ENCODE measurements at regions not wholly inside any gene's neighbourhood (a gene's known extent, or its start where the extent isn't known, plus 50 kb on each side); places are given as distances from the start of the nearest gene placed in this dataset.

- no peak for TF ChIP-seq EP300 (IDR thresholded peaks at IDR 0.05)
- no peak for TF ChIP-seq POLR2A (IDR thresholded peaks at IDR 0.05)
- no peak for TF ChIP-seq CTCF (IDR thresholded peaks at IDR 0.05)
- Histone ChIP-seq H3K27ac (no peak overlapping the region), H3K27me3 (no peaks in the 10 kb centered on the region), H3K36me3 (no peaks in the 10 kb centered on the region), H3K9me3 (no peaks in the 10 kb centered on the region), H3K4me3 (no peak overlapping the region), H3K4me1 (no peaks in the 10 kb centered on the region)
- 87 to 88% methylated on average over 6 of the region's 6 CpGs for WGBS, 2 donors
- DNase-seq (ENCODE audit: low spot score in 2 of 2): no peak
These were observed 110.2 kb upstream of the CCDC68 start for GRCh38 chr18:55069497-55069896.

- WGBS, 2 donors: 85 to 87% methylated on average over 5 of the region's 5 CpGs
- Histone ChIP-seq H3K4me1 (no peaks in the 10 kb centered on the region), H3K36me3 (no peaks in the 10 kb centered on the region), H3K27me3 (no peaks in the 10 kb centered on the region), H3K4me3 (no peak overlapping the region), H3K27ac (no peak overlapping the region), H3K9me3 (no peaks in the 10 kb centered on the region)
- DNase-seq (ENCODE audit: low spot score in 2 of 2): no peak
- TF ChIP-seq CTCF (IDR thresholded peaks at IDR 0.05): no peak
- TF ChIP-seq EP300 (IDR thresholded peaks at IDR 0.05): no peak
- TF ChIP-seq POLR2A (IDR thresholded peaks at IDR 0.05): no peak
These were observed 105.5 kb upstream of the CCDC68 start for GRCh38 chr18:55064760-55065159.

DNA sequence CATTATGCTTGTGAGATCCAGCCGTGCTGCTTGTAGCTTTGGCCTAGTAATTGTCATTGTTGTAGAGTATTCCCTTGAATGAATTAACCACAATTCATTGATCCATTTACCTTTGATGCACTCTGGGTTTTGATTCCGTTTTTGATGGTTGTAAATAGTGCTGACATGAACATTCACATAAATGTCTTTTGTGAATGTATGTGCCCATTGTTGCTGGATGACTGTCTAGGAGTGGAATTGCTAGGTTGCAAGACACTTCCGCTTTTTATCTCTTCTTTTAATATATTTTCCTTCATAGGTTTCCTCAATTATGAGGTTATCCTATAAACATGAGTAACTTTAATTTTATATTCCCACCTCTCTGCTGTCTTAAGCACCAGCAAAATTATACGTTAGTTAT lies 104.8 kb upstream of the CCDC68 start:
- Histone ChIP-seq H3K4me3 (no peak overlapping the region), H3K27ac (no peak overlapping the region), H3K36me3 (no peaks in the 10 kb centered on the region), H3K4me1 (no peaks in the 10 kb centered on the region), H3K27me3 (no peaks in the 10 kb centered on the region), H3K9me3 (no peaks in the 10 kb centered on the region)
- WGBS, 2 donors: 83 to 86% methylated on average over 4 of the region's 4 CpGs
- no peak for TF ChIP-seq EP300 (IDR thresholded peaks at IDR 0.05)
- TF ChIP-seq CTCF (IDR thresholded peaks at IDR 0.05): no peak
- no peak for TF ChIP-seq POLR2A (IDR thresholded peaks at IDR 0.05)
- DNase-seq (ENCODE audit: low spot score in 2 of 2): no peak

DNA sequence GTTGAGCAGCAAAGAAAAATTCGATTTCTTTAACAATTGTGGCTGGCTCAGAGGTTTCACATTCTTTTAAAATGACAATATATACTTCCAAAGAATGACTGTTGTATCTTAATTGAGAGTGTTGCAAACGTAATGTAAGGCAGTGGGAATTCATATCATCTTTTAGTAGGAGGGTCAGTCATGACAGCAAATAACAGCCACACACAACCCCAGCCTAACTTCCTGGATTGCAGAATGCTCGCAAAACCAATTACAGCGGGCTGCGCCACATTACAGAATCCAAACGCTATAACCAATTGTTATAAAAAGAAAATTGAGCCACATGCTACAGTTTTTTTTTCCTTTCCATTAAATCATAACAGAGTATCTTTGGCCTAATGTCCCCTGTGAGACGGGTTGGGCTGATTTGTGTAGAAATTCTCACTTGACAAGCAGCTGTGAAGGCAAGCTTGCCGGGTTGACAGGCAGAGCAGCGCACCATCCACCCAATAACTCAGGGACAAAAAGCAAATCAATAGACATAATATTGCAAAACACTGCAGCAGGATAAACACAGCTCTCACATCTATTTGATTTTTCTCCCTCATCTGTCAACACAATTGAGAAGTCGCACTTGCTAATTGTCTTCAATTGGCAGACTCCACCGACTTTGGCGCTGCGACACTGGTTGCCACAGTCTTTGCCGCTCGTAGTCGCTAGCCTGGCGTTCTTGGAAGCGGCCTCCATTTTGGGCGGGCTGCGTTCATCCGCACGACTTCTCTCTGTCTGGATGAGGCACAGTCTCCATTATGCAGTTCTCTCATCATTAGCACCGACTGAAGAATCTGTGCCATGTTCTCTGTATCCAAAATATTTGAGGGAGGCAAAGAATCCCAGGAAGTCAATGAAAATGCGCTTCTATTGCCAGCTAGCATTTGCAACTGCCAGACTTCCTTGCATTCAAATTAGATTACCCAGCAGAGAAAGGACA lies 95.0 kb upstream of the CCDC68 start:
- TF ChIP-seq CTCF (IDR thresholded peaks at IDR 0.05) (no peak), EP300 (IDR thresholded peaks at IDR 0.05) (no peak), POLR2A (IDR thresholded peaks at IDR 0.05) (no peak)
- H3K27ac ChIP-seq: no peak overlapping the region
- 84 to 87% methylated on average over 24 of the region's 24 CpGs for WGBS, 2 donors
- no peaks in the 10 kb centered on the region for H3K9me3 ChIP-seq
- H3K27me3 ChIP-seq: no peaks in the 10 kb centered on the region
- no peaks in the 10 kb centered on the region for H3K4me1 ChIP-seq
- no peak overlapping the region for H3K4me3 ChIP-seq
- DNase-seq (ENCODE audit: low spot score in 2 of 2): no peak
- H3K36me3 ChIP-seq: no peaks in the 10 kb centered on the region

DNA sequence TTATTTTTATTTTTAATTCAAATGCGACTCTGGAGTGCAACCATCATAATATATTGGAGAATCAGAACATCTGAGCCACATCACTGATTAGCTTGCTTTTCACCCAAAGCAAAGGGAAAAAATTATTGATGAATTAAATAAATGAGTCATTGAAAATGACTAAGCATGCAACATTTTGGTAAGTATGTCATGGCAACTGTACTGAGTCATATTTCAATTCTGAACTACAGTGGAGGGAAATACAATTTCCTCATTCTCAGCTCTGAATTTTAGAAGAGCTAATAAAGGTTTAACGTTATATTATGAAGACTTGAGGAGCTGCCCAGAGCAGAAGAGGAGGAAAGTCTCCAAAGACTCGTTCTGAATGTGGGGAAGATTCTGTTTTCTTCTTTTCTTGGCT lies 89.6 kb upstream of the CCDC68 start:
- no peak overlapping the region for H3K4me3 ChIP-seq
- peaks cover 0 to 4% (median 0%) of the 10 kb centered on the region in 4 donors for H3K9me3 ChIP-seq
- TF ChIP-seq CTCF (IDR thresholded peaks at IDR 0.05) (no peak), EP300 (IDR thresholded peaks at IDR 0.05) (no peak), POLR2A (IDR thresholded peaks at IDR 0.05) (no peak)
- H3K36me3 ChIP-seq: no peaks in the 10 kb centered on the region
- WGBS, 2 donors: 59 to 65% methylated on average over 3 of the region's 3 CpGs
- H3K27ac ChIP-seq: no peak overlapping the region
- H3K27me3 ChIP-seq: no peaks in the 10 kb centered on the region
- DNase-seq (ENCODE audit: low spot score in 2 of 2): no peak
- H3K4me1 ChIP-seq: no peaks in the 10 kb centered on the region
